A673 (cell line): ENCODE measurements at regions not wholly inside any gene's neighbourhood (a gene's known extent, or its start where the extent isn't known, plus 50 kb on each side); places are given as distances from the start of the nearest gene placed in this dataset.

ENCODE experiments used
- BruUV-seq: library from RNA; stranded (reverse); fragments of 400-500 nt; replicated peaks from 2 replicates; lab custom pipeline; 2021; lab: Mats Ljungman, UMichigan
- CTCF ChIA-PET: fragments of 300-600 bp; sonication (Branson Sonifier 250); formaldehyde crosslinking; loops from one replicate; lab custom pipeline; 2022; ENCODE audit warnings: antibody characterized with exemption; lab: Charles Lee
- POLR2A ChIA-PET: fragments of 300-600 bp; sonication (Branson Sonifier 250); formaldehyde crosslinking; loops from one replicate; lab custom pipeline; 2022; ENCODE audit warnings: antibody characterized with exemption; ENCODE audit not compliant: low non-redundant PET; lab: Charles Lee
- DNase-seq: peaks from one replicate; pipeline ENCODE4 v3.0.0-alpha.2; 2015; ENCODE audit warnings: low spot score
- H3K27ac ChIP-seq: fragments of 200-600 bp; sonication (generic); 2 replicates; pipeline ENCODE4 v1.5.1; 2016; ENCODE audit warnings: mixed run types, low read depth, mild to moderate bottlenecking, mixed read lengths, antibody characterized with exemption, low read length; ENCODE audit not compliant: poor library complexity, severe bottlenecking
- H3K27me3 ChIP-seq: fragments of 200-600 bp; sonication (generic); replicated peaks from 2 replicates; pipeline ENCODE4 v1.6.1; 2017; ENCODE audit warnings: mixed run types, low read depth, mild to moderate bottlenecking, mixed read lengths, antibody characterized with exemption, low read length; ENCODE audit not compliant: insufficient read depth, poor library complexity
- H3K36me3 ChIP-seq: fragments of 200-600 bp; sonication (generic); 2 replicates; pipeline ENCODE4 v1.6.1; 2016; ENCODE audit warnings: mixed run types, mild to moderate bottlenecking, mixed read lengths, antibody characterized with exemption, low read length; ENCODE audit not compliant: insufficient read depth, poor library complexity, severe bottlenecking
- H3K4me1 ChIP-seq: fragments of 200-600 bp; sonication (generic); 2 replicates; pipeline ENCODE4 v1.6.1; 2017; ENCODE audit warnings: mixed run types, mild to moderate bottlenecking, mixed read lengths, antibody characterized with exemption, low read length; ENCODE audit not compliant: insufficient read depth, poor library complexity, severe bottlenecking
- H3K4me3 ChIP-seq: fragments of 200-600 bp; sonication (generic); 2 replicates; pipeline ENCODE4 v1.5.1; 2016; ENCODE audit warnings: low read depth, mixed run types, mild to moderate bottlenecking, mixed read lengths, low read length; ENCODE audit not compliant: poor library complexity, severe bottlenecking
- H3K9me3 ChIP-seq: fragments of 200-600 bp; sonication (generic); 2 replicates; pipeline ENCODE4 v1.6.1; 2016; ENCODE audit warnings: mixed run types, low read depth, mild to moderate bottlenecking, mixed read lengths, antibody characterized with exemption, low read length; ENCODE audit not compliant: poor library complexity, severe bottlenecking
- EZH2 ChIP-seq: fragments of 200-600 bp; sonication (generic); IDR thresholded peaks from 2 replicates; pipeline ENCODE4 v1.6.1; 2017; ENCODE audit warnings: borderline replicate concordance, low read depth, mild to moderate bottlenecking, mixed read lengths, antibody characterized with exemption, low read length; ENCODE audit not compliant: poor library complexity, severe bottlenecking
- intact Hi-C: fragments of 100-400 bp; cut with micrococcal nuclease; formaldehyde crosslinking; loops from one replicate; pipeline ENCODE4 v1.10.0; 2022; ENCODE audit not compliant: unreplicated experiment
- TF ChIP-seq, protein P1 (sequence below): fragments of 300-800, 200-600 bp; sonication (generic); conservative IDR thresholded peaks from 2 replicates; pipeline ENCODE4 v1.5.1; 2017; ENCODE audit warnings: low read depth, mild to moderate bottlenecking, antibody characterized with exemption, low read length, moderate library complexity, mixed read lengths

DNA sequence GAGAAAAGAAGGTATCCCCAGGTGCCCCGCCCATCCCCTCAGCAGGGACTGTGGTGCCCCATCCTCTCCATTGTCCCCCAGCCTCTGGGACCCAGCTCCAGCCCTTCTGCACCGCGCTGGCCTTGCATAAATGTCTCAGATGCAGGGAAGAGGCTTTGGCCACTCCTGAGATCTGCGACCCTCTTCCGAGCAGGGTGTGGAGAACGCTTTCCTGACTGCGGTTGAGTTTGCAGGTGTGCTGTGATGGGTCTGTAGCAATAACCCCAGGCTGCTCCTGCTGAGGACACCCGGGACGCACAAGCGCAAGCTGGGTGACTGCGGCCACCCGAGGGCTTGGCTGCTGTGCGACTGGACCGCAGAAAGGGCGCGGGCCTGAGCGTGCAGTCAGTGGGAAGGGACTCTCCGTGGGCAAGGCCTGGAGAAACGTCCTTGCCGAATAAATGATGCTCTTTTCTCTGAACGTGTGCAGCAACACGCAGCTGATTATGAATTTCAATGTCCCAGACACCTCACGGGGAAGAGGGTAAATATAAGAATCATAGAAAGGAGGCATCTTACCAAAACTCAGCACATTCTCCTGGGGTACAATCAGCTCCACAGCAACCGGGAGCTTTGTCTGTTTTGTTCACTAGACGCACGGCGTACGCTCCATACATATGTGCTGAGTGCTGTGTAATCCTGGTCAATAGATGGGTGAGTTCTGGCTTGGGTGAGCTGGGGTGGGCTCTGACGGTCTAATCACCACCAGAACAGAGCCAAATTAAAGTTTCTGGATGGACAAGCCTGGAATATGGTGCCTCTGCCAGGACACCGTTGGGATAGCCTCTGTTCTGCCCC lies 67.5 kb upstream of the ZNF516 start:
- no peak for DNase-seq
- peaks cover 17% of the 10 kb centered on the region for H3K4me1 ChIP-seq
- no TSS peak for BruUV-seq
- H3K9me3 ChIP-seq = no peaks in the 10 kb centered on the region
- no peak overlapping the region for H3K27ac ChIP-seq
- H3K27me3 ChIP-seq = no peaks in the 10 kb centered on the region
- H3K4me3 ChIP-seq = no peak overlapping the region
- no peaks in the 10 kb centered on the region for H3K36me3 ChIP-seq
- TF ChIP-seq, protein P1, sequence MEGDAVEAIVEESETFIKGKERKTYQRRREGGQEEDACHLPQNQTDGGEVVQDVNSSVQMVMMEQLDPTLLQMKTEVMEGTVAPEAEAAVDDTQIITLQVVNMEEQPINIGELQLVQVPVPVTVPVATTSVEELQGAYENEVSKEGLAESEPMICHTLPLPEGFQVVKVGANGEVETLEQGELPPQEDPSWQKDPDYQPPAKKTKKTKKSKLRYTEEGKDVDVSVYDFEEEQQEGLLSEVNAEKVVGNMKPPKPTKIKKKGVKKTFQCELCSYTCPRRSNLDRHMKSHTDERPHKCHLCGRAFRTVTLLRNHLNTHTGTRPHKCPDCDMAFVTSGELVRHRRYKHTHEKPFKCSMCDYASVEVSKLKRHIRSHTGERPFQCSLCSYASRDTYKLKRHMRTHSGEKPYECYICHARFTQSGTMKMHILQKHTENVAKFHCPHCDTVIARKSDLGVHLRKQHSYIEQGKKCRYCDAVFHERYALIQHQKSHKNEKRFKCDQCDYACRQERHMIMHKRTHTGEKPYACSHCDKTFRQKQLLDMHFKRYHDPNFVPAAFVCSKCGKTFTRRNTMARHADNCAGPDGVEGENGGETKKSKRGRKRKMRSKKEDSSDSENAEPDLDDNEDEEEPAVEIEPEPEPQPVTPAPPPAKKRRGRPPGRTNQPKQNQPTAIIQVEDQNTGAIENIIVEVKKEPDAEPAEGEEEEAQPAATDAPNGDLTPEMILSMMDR = no peak
- no peak for TF ChIP-seq EZH2
- POLR2A ChIA-PET = no interaction called here
- CTCF ChIA-PET = no interaction called here
- intact Hi-C loops = loop anchor here (10.0 kb wide), 1 partner anchor 108 kb away; no protein-coding TSS in a partner anchor

GRCh38 chr18:76558881-76559667 lies 64.0 kb upstream of the ZNF516 start:
- Histone ChIP-seq H3K4me3 (no peak overlapping the region), H3K36me3 (no peaks in the 10 kb centered on the region), H3K9me3 (no peaks in the 10 kb centered on the region), H3K27me3 (no peaks in the 10 kb centered on the region), H3K4me1 (peaks cover 17% of the 10 kb centered on the region), H3K27ac (no peak overlapping the region)
- ChIA-PET CTCF (interaction anchor here (0.6 kb wide), 1 partner anchor 85 kb away, joined by 6 read pairs; no protein-coding TSS in a partner anchor), POLR2A (no interaction called here)
- no peak for DNase-seq
- BruUV-seq = no TSS peak
- TF ChIP-seq, protein P1 = no peak
- no peak for TF ChIP-seq EZH2
- intact Hi-C loops = no loop called here

- Histone ChIP-seq H3K4me3 (no peak overlapping the region), H3K27me3 (no peaks in the 10 kb centered on the region), H3K4me1 (peaks cover 23% of the 10 kb centered on the region), H3K27ac (no peak overlapping the region), H3K9me3 (no peaks in the 10 kb centered on the region), H3K36me3 (no peaks in the 10 kb centered on the region)
- POLR2A ChIA-PET = no interaction called here
- no peak for TF ChIP-seq EZH2
- TF ChIP-seq, protein P1 = no peak
- DNase-seq = no peak
- CTCF ChIA-PET = no interaction called here
- BruUV-seq = no TSS peak
- intact Hi-C loops = no loop called here
These were observed 62.1 kb upstream of the ZNF516 start for GRCh38 chr18:76557026-76557575.
